Fibroblast of lung (primary cell): ENCODE measurements at regions not wholly inside any gene's neighbourhood (a gene's known extent, or its start where the extent isn't known, plus 50 kb on each side); places are given as distances from the start of the nearest gene placed in this dataset.

ENCODE experiments used
- EZH2 ChIP-seq: IDR thresholded peaks from 2 replicates; pipeline ENCODE4 v1.5.1; 2012; ENCODE audit warnings: low read length, control low read depth, mild to moderate bottlenecking; ENCODE audit errors: missing control alignments
- TF ChIP-seq, protein P1 (sequence below), 2 donors: IDR thresholded peaks in 1 of 2; conservative IDR thresholded peaks in 1 of 2; 1 replicate in 1 of 2; 2 replicates in 1 of 2; pipeline ENCODE4 v1.5.1; 2011 to 2012; ENCODE audit warnings: low read length in 2 of 2, control low read depth in 1 of 2, inconsistent platforms in 1 of 2, low read depth in 1 of 2, mild to moderate bottlenecking in 1 of 2

DNA sequence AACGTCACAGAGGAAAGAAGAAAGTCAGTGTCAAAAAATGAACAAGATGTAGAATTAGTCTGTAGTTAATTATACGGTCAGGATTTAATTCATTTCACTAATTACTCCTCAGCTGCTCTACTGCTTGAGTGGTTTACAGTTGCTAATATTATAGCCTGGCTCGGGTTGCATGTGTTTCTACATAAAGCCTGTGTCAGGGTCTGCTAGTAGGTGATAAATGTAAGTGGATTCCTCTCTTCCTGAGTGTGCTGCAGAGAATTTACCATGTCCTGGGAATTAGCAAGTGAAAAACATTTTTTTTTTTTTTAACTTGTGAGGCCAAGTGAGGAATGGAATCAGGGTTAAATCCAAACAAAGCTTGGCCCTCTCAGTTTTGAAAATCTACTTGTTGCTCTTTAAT is 622.6 kb downstream of the EPHA4 start:
- TF ChIP-seq, protein P1, sequence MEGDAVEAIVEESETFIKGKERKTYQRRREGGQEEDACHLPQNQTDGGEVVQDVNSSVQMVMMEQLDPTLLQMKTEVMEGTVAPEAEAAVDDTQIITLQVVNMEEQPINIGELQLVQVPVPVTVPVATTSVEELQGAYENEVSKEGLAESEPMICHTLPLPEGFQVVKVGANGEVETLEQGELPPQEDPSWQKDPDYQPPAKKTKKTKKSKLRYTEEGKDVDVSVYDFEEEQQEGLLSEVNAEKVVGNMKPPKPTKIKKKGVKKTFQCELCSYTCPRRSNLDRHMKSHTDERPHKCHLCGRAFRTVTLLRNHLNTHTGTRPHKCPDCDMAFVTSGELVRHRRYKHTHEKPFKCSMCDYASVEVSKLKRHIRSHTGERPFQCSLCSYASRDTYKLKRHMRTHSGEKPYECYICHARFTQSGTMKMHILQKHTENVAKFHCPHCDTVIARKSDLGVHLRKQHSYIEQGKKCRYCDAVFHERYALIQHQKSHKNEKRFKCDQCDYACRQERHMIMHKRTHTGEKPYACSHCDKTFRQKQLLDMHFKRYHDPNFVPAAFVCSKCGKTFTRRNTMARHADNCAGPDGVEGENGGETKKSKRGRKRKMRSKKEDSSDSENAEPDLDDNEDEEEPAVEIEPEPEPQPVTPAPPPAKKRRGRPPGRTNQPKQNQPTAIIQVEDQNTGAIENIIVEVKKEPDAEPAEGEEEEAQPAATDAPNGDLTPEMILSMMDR (conservative IDR thresholded peaks at IDR 0.05 in 1 of 2, IDR thresholded peaks at IDR 0.05 in 1 of 2; ENCODE audit: low read depth in 1 of 2, low read length in 2 of 2), result no peak
- no peak for TF ChIP-seq EZH2
